ENCODE measurements at regions not wholly inside any gene's neighbourhood (a gene's known extent, or its start where the extent isn't known, plus 50 kb on each side); places are given as distances from the start of the nearest gene placed in this dataset.
"Not testable (repeated sequence)": the region's sequence is repeated elsewhere in the genome, so short reads cannot be mapped to it uniquely, and the experiment has no call there.

DNA sequence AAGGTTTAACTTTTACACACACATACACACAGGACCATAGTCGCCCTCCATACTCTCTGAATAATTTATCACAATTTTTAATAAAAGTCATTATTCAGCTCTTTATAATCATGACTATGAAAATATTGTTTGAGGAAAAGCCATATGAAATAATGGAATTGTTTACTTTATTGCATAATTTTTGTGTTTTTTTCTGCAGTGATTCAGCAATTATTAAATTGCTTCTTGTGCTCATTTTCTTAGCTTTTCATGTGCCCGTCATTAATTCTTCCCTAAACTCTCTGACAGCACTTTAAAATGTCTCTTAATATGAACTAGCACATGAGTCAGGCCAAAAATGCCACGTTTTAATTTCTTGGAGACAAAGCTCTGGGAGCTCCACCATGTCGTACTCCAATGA is 77.5 kb upstream of the ALX4 start:
- TF ChIP-seq, protein P1, sequence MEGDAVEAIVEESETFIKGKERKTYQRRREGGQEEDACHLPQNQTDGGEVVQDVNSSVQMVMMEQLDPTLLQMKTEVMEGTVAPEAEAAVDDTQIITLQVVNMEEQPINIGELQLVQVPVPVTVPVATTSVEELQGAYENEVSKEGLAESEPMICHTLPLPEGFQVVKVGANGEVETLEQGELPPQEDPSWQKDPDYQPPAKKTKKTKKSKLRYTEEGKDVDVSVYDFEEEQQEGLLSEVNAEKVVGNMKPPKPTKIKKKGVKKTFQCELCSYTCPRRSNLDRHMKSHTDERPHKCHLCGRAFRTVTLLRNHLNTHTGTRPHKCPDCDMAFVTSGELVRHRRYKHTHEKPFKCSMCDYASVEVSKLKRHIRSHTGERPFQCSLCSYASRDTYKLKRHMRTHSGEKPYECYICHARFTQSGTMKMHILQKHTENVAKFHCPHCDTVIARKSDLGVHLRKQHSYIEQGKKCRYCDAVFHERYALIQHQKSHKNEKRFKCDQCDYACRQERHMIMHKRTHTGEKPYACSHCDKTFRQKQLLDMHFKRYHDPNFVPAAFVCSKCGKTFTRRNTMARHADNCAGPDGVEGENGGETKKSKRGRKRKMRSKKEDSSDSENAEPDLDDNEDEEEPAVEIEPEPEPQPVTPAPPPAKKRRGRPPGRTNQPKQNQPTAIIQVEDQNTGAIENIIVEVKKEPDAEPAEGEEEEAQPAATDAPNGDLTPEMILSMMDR (conservative IDR thresholded peaks at IDR 0.05), result no peak
- no peak for TF ChIP-seq ZFX (IDR thresholded peaks at IDR 0.05)
- no peak overlapping the region for H3K27ac ChIP-seq

DNA sequence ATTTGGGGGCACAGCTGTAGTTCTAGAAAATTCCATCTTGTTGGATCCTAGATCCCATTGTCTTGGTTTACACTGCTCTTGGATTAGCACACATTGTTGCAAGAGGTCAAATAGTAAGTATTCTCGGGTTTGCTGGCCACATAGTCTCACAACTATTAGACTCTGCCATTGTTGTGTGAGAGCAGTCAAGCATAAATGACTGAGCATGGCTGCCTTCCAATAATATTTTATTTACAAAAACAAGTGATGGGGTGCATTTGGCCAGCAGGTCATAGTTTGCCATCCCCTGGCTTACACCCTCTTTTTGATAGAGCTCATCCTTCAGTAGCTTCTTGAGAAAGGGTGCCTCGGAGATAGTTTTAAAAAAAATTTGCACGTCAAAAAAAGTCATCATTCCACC is 77.9 kb upstream of the ALX4 start:
- TF ChIP-seq ZFX (IDR thresholded peaks at IDR 0.05), result no peak
- TF ChIP-seq, protein P1 (conservative IDR thresholded peaks at IDR 0.05), result no peak
- H3K27ac ChIP-seq, result no peak overlapping the region

DNA sequence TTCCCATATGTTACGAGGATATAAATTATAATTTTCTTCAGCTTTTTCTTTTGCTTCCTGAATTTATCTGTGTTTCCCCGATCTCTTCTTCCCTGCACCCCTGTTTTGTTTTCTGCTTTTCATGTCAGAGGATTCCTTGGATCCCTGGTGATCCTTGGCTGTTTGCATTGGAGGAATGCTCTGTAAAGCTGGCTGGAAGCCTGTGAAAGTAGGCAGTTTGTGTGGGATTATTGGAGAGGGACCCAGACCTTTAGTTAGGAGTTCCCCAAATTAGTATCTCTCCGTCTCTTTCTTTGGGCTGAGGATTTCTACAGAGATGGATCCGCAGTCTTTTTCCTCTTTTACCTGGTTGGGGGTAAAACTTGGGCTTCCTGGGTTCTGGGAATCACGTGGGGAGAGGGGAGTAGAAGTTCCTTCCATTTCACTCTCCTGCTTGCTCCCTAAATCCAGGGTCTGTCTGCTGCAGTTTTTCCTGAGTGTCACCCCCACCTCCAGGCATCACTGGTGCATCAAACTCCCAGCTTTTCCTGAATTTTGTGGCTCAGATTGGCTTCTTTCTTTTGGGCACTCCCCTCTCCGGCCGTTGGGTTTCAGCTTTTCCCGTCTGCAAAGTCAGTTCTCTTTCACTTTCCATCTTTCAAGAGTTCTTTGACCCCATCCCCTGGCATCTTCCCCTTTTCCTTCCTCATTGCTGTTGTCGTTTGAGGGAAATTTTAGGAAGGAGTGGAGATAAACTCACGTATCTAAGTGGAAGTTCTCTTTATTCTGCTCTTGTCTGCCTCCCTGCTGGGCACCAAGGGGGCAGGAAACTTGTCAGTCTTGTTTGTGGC is 79.1 kb upstream of the ALX4 start:
- no peak overlapping the region for H3K27ac ChIP-seq
- TF ChIP-seq, protein P1 (conservative IDR thresholded peaks at IDR 0.05), result no peak
- no peak for TF ChIP-seq ZFX (IDR thresholded peaks at IDR 0.05)

DNA sequence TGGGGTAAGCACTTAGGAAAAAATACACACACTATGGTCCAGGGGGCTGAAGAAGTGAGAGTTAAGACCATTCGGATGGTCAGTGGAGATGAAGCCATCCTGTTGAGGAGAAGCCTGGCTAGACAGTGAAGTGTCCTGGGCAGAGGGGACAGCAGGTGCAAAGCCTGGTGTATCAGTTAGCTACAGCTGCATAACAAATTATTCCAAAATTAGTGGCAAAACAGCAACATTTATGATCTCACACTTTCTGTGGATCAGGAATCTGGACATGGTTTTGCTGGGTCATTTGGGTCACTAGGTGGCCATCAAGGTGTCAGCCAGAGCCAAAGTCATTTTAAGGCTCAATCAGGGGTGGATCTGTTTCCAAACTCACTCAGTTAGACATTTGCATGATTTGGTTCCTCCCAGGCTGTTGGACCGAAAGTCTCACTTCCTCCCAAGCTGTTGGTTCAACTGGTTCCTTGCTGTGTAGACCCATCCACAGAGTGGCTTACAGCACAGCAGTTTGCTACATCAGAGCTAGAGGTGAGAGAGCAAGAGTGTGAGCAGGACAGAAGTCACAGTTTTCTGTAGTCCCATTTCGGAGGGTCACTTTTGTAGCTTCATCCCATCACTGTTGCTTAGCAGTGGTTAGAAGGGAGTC is 80.1 kb upstream of the ALX4 start:
- no peak overlapping the region for H3K27ac ChIP-seq
- TF ChIP-seq, protein P1 (conservative IDR thresholded peaks at IDR 0.05), result no peak
- no peak for TF ChIP-seq ZFX (IDR thresholded peaks at IDR 0.05)

DNA sequence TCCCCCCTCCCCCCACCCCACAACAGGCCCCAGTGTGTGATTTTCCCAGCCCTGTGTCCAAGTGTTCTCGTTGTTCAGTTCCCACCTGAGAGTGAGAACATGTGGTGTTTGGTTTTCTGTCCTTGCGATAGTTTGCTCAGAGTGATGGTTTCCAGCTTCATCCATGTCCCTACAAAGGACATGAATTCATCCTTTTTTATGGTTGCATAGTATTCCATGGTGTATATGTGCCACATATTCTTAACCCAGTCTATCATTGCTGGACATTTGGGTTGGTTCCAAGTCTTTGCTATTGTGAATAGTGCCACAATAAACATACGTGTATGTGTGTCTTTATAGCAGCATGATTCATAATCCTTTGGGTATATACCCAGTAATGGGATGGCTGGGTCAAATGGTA is 81.1 kb upstream of the ALX4 start:
- not testable (repeated sequence) for H3K27ac ChIP-seq

DNA sequence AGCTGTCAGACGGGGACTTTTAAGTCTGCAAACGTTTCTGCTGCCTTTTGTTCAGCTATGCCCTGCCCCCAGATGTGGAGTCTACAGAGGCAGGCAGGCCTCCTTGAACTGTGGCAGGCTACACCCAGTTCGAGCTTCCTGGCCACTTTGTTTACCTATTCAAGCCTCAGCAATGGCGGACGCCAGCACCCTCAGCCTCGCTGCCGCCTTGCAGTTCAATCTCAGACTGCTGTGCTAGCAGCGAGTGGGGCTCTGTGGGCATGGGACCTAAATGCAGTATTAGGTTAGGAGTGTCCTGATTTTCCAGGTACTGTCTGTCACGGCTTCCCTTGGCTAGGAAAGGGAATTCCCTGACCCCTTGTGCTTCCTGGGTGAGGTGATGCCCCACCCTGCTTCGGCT is 86.8 kb upstream of the ALX4 start:
- not testable (repeated sequence) for H3K27ac ChIP-seq

DNA sequence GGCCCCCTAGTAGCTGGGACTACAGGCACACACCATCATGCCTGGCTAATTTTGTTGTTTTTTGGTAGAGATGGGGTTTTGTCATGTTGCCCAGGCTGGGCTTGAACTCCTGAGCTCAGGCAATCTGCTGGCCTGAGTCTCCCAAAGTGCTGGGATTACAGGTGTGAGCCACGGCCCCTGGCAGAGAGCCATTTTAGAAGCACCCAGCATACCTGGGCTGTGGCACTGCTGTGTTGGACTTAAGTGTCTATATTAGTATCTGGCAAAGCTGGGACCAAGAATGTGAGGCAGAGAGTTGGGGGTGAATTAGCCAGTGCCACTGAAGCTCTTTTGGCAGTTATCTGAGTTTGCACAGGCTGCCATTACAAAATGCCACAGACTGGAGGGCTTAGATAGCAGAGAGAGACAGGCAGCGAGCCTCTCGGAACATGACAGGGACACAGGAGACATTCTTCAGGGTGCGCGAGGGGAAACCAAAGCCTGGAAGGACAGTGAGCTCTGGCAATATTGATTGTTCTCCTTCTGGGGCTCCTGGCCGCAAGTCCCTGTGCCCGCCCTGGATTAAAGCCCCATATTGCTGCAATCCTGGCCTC is 87.7 kb upstream of the ALX4 start:
- TF ChIP-seq, protein P1 (conservative IDR thresholded peaks at IDR 0.05), result no peak
- TF ChIP-seq ZFX (IDR thresholded peaks at IDR 0.05), result no peak
- no peak overlapping the region for H3K27ac ChIP-seq

DNA sequence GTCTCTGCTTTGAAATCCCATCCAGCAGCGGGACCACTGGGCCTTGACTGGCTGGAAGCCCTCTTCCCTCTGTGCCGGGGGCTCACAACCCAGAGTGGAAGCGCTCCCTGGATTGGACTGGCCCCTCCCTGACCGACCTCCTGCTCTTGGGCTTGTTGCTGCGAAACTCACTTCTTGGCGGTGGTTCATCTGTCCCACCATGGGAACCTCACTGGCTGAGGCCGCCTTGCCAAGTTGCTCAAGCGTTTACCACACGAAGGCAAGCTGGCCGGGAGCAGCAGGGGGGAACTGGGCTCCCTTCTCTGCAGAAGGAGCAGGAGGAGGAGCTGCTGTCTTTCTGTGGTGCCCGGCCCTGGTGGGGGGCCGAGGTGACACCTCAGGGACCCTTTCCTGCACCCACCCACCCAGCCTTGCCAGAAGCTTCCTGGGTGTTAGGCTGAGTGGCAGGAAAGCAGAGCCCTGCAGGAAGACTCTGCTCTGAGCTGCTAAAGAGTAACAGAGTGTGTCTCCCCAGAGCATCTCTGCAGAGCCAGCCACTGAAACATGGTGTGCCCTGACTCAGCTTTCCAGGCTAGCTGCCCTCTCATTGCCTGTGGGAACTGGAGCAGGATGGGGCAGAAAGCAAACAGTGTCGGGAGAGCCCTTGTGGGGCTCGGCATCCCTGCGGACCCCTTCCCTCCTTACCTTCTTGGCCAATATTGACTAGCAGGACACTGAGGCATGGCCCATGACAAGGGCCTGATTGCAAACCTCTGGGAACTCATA is 88.5 kb upstream of the ALX4 start:
- H3K27ac ChIP-seq, result no peak overlapping the region
- no peak for TF ChIP-seq ZFX (IDR thresholded peaks at IDR 0.05)
- TF ChIP-seq, protein P1 (conservative IDR thresholded peaks at IDR 0.05), result no peak

All from C4-2B (cell line).